ENCODE measurements at regions not wholly inside any gene's neighbourhood (a gene's known extent, or its start where the extent isn't known, plus 50 kb on each side); places are given as distances from the start of the nearest gene placed in this dataset.

DNA sequence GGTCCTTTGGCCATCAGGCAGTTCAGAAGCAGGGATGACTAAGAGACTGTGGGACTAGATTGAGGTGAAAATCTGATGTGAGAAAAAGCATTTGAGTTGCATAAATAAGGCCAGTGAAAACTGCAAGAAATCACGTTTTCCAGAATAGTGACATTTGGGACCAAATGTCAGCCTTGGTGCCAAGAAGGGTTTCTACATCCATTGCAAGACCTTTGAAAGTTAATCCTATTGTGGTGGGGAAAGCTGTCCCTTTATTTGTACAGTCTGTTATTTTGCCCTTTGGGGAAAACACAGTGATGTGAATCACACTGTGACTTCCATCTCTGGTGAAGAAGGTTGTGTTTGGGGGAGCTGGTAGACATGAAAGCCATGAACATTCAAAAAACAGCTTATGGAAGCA lies 153.5 kb upstream of the SIX2 start:
- no peak overlapping the region for H2AFZ ChIP-seq (ENCODE audit: low read depth, low read length)
- no peaks in the 10 kb centered on the region for H3F3A ChIP-seq (ENCODE audit: insufficient read depth, low read length, poor library complexity, severe bottlenecking)
- H3K9me2 ChIP-seq (ENCODE audit: insufficient read depth, low read length) = no peaks in the 10 kb centered on the region
- peaks cover 24% of the 10 kb centered on the region for H3K27me3 ChIP-seq (ENCODE audit: insufficient read depth, low read depth, low read length)
- H3K9me3 ChIP-seq (ENCODE audit: low read length) = no peaks in the 10 kb centered on the region
- H3K36me3 ChIP-seq (ENCODE audit: insufficient read depth, low read length) = no peaks in the 10 kb centered on the region
- no peak overlapping the region for H3K27ac ChIP-seq (ENCODE audit: low read length)
- H3K79me2 ChIP-seq (replicated peaks; ENCODE audit: insufficient read depth, low read length) = no peaks in the 10 kb centered on the region
- H3K4me3 ChIP-seq (ENCODE audit: low read length) = no peak overlapping the region
- no peaks in the 10 kb centered on the region for H4K20me1 ChIP-seq (ENCODE audit: insufficient read depth)
- H3K4me2 ChIP-seq (ENCODE audit: low read length) = no peak overlapping the region
- no peak for TF ChIP-seq POLR2AphosphoS5 (IDR thresholded peaks at IDR 0.05)
- no peak for TF ChIP-seq EP300 (conservative IDR thresholded peaks at IDR 0.05; ENCODE audit: poor library complexity, severe bottlenecking)
- TF ChIP-seq SMC3 (conservative IDR thresholded peaks at IDR 0.05; ENCODE audit: poor library complexity) = no peak
- TF ChIP-seq MXI1 (conservative IDR thresholded peaks at IDR 0.05; ENCODE audit: poor library complexity, severe bottlenecking) = no peak
- TF ChIP-seq, protein P1, sequence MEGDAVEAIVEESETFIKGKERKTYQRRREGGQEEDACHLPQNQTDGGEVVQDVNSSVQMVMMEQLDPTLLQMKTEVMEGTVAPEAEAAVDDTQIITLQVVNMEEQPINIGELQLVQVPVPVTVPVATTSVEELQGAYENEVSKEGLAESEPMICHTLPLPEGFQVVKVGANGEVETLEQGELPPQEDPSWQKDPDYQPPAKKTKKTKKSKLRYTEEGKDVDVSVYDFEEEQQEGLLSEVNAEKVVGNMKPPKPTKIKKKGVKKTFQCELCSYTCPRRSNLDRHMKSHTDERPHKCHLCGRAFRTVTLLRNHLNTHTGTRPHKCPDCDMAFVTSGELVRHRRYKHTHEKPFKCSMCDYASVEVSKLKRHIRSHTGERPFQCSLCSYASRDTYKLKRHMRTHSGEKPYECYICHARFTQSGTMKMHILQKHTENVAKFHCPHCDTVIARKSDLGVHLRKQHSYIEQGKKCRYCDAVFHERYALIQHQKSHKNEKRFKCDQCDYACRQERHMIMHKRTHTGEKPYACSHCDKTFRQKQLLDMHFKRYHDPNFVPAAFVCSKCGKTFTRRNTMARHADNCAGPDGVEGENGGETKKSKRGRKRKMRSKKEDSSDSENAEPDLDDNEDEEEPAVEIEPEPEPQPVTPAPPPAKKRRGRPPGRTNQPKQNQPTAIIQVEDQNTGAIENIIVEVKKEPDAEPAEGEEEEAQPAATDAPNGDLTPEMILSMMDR (IDR thresholded peaks at IDR 0.05; ENCODE audit: poor library complexity, severe bottlenecking) = no peak
- no peak for TF ChIP-seq EZH2 (IDR thresholded peaks at IDR 0.05; ENCODE audit: borderline replicate concordance, insufficient read depth, low read length, poor library complexity, severe bottlenecking)
- TF ChIP-seq TAF1 (IDR thresholded peaks at IDR 0.05; ENCODE audit: low read depth) = no peak
- no peak for TF ChIP-seq RAD21 (conservative IDR thresholded peaks at IDR 0.05)
- TF ChIP-seq, protein P2, sequence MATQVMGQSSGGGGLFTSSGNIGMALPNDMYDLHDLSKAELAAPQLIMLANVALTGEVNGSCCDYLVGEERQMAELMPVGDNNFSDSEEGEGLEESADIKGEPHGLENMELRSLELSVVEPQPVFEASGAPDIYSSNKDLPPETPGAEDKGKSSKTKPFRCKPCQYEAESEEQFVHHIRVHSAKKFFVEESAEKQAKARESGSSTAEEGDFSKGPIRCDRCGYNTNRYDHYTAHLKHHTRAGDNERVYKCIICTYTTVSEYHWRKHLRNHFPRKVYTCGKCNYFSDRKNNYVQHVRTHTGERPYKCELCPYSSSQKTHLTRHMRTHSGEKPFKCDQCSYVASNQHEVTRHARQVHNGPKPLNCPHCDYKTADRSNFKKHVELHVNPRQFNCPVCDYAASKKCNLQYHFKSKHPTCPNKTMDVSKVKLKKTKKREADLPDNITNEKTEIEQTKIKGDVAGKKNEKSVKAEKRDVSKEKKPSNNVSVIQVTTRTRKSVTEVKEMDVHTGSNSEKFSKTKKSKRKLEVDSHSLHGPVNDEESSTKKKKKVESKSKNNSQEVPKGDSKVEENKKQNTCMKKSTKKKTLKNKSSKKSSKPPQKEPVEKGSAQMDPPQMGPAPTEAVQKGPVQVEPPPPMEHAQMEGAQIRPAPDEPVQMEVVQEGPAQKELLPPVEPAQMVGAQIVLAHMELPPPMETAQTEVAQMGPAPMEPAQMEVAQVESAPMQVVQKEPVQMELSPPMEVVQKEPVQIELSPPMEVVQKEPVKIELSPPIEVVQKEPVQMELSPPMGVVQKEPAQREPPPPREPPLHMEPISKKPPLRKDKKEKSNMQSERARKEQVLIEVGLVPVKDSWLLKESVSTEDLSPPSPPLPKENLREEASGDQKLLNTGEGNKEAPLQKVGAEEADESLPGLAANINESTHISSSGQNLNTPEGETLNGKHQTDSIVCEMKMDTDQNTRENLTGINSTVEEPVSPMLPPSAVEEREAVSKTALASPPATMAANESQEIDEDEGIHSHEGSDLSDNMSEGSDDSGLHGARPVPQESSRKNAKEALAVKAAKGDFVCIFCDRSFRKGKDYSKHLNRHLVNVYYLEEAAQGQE (IDR thresholded peaks at IDR 0.05; ENCODE audit: borderline replicate concordance) = no peak
- no peak overlapping the region for H3K9ac ChIP-seq (ENCODE audit: low read length)

DNA sequence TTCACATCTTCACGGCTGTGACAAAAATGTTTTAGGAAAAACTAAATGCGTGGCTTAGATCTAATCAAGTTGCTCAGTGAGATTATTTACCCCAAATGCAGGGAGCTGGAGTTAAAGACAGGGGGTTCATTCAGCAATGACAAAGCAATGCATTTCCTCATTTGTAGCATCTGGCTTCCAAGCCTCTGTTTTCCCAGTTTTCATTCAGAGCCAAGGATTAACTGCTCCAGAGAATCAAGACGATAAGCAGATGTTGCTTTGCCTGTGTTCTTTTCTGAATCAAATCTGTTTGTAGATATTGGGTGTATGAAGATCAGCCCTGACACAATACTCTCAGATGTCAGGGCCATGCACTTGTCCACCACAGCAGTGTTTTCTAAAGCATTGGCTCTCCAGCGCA lies 147.4 kb upstream of the SIX2 start:
- Histone ChIP-seq H3K36me3 (ENCODE audit: insufficient read depth, low read length) (no peaks in the 10 kb centered on the region), H4K20me1 (ENCODE audit: insufficient read depth) (no peaks in the 10 kb centered on the region), H3K9me3 (ENCODE audit: low read length) (no peaks in the 10 kb centered on the region), H3K4me2 (ENCODE audit: low read length) (no peak overlapping the region), H2AFZ (ENCODE audit: low read depth, low read length) (no peak overlapping the region), H3K9me2 (ENCODE audit: insufficient read depth, low read length) (no peaks in the 10 kb centered on the region), H3K79me2 (replicated peaks; ENCODE audit: insufficient read depth, low read length) (no peaks in the 10 kb centered on the region), H3K9ac (ENCODE audit: low read length) (no peak overlapping the region), H3K4me3 (ENCODE audit: low read length) (no peak overlapping the region), H3K27me3 (ENCODE audit: insufficient read depth, low read depth, low read length) (no peaks in the 10 kb centered on the region), H3F3A (ENCODE audit: insufficient read depth, low read length, poor library complexity, severe bottlenecking) (no peaks in the 10 kb centered on the region), H3K27ac (ENCODE audit: low read length) (no peak overlapping the region)
- no peak for TF ChIP-seq EP300 (conservative IDR thresholded peaks at IDR 0.05; ENCODE audit: poor library complexity, severe bottlenecking)
- TF ChIP-seq, protein P2 (IDR thresholded peaks at IDR 0.05; ENCODE audit: borderline replicate concordance) = no peak
